ENCODE measurements at regions not wholly inside any gene's neighbourhood (a gene's known extent, or its start where the extent isn't known, plus 50 kb on each side); places are given as distances from the start of the nearest gene placed in this dataset.

GRCh38 chr4:108324450-108324849, 155.7 kb upstream of the LEF1 start:
- DNase-seq: no peak

GRCh38 chr4:108322497-108322896, 153.8 kb upstream of the LEF1 start:
- DNase-seq: no peak

GRCh38 chr4:108320061-108320460, 151.3 kb upstream of the LEF1 start:
- no peak for DNase-seq

DNA sequence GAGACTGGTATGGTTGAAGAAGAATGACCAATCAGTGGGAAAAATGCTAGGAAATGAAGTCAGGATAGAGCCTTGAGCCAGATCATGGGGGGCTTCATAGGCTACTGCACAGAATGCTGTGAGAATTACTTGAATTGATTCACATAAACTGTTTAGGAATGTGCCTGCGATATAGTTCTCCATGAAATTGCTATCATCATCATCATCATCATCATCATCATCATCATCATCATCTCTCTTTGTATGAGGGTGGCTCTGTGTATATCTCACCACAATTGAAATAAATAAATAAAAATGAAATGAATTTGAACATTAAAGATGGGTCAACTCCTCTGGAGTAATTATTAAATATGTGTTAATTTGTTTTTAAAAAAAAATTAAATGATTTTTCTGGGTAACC, 148.6 kb upstream of the LEF1 start:
- no peak for DNase-seq

GRCh38 chr4:108315694-108316093, 147.0 kb upstream of the LEF1 start:
- no peak for DNase-seq

DNA sequence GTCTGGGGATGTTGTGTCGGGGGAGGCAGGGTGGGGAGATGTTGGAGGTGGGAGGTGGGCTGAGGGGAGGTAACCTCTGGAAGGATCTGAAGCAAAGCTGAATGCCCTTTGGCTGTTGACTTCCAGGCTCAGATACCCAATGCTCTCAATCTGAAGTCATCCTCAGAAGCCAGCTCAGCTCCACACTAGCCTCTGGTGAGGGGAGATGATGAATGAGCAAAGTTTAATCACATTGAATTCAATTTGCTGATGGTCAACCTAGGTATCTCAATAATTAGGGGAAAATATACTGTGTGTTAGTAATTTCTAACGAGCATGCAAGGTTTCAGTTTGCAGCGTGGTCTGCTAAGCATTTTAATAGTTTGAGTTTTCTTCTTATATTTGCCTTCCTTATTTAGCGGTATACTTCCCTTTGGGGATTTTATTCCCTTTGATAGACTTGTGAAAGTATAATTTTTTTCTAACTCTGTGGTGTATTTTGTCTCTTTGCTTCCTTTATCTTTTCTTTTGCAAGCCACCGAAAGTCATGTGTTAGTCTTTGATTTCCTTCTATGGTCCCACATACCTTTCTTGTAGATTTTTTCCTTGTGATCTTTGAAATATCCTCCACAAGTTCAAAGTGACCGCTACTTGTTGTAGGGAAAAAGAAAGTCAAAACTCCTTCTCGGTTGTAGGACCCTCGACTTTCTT, 146.3 kb upstream of the LEF1 start:
- no peak for DNase-seq

DNA sequence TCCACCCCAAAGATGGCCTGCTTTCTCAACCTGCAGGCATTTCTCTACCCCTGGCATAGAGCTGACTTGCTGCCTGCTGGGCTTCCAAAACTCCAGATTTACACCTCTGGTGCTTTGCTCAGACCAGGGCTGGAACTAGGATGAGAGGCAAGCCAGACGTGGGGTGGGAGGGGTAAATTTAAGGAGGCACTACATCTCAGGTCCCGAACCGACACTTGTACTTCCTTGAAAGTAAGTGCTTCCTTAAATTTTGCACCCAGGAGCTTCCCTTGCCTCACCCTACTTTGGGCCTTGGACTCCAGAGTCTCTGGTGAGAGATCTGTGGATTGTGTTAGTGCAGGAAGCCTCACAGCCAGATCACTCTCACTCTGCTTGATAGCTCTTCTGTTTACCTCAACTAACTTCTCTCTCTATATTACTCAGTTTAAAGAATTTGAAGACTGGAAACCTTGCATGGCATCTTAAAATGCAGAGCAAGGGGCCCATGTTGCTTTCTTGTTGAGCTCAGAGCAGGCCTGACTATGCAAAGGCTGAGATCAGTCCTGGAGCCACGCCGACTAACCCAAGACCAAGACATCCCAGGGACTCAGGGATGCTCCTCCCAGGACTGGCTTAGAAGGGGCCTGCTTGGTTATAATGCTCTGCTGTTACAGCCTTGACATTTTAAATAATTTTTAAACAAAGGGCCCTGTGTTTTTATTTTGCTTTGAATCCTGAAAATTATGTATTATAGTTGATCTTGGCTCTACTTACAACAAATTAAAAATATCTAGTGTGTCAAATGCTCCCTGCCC, 145.0 kb upstream of the LEF1 start:
- no peak for DNase-seq

DNA sequence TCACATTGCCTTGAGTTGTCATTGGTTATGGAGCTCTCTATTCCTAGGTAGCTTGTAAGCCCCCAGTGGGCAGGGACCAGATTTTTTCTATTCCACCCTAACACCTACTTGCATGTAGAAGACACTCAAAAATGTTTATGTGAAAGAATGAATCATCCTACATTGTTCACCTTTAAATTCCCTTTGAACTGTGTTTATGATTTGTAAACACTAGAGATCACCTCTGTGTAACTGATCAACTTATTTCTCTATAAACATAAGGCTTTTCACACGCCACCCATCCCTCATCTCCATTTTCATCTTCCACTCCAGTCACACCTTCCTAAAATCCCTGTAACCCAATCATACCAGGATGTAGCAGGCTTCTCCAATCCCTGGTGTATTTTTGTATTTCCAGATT, 142.6 kb upstream of the LEF1 start:
- DNase-seq: no peak

DNA sequence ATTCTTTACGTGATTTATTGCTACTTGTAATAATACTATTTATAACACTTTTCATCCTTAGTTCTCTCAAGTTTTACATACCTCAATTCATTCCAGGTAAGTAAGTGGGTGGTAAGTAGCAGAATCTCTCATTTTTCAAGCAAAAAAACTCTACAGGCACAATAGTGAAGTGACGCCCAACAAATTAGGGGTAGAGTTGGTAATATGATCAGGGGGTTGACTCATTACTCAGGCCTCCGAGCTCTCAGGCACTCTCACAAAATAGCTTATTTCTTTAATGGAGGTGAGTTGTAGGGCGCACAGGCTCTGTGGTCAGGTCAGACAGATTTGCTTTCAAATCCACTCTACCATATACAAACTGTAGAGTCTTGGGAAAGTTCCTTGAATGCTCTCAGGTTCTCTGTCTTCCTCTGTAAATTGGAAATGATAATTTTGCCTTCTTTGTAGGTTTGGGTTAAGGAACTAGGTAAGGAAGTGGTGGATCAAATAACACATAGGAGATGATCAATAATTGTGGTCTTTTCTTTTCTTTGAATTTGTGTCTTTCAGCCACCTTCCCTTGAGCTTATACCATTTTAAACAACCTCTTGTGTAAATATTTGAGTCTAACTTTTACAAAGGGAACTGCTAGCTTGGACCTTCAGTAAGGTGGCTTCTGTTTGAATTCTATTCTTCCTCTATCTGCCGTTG, 134.9 kb upstream of the LEF1 start:
- no peak for DNase-seq

DNA sequence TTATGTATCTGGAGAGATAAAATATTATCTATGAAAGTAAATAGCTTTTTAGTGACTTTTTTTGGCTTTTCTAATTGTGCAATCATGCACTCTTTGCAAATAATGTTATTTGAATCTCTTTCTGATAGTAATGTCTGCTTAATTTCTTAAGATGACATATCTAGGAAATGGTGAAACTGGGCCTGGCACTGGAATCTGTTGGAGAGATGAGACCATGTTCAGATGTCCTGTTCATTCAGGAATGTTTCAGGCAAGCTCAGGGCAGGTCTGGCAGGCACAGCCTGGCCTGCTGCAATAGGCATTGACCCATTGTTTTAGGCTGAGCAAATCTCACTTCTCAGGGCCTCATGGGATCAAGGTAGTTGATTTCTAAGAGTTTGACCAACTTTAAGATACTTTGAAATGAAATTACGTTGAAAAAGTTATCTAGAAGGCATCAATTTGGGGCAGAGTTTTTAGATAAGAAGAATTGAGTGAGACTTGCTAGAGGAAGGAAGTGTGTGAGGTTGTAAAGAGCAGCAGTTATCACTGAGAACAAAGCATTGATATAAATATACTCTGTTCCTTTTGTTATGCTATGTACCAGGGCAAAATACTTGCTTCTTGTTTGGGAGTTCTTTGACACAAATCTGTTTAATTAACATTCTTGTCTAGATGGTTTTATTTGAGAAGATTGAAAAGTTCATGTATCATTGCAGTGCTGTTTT, 133.0 kb upstream of the LEF1 start:
- DNase-seq: no peak

- no peak for DNase-seq
Measured at GRCh38 chr4:108297605-108298004, 128.9 kb upstream of the LEF1 start.

GRCh38 chr4:108292229-108292628, 123.5 kb upstream of the LEF1 start:
- no peak for DNase-seq

DNA sequence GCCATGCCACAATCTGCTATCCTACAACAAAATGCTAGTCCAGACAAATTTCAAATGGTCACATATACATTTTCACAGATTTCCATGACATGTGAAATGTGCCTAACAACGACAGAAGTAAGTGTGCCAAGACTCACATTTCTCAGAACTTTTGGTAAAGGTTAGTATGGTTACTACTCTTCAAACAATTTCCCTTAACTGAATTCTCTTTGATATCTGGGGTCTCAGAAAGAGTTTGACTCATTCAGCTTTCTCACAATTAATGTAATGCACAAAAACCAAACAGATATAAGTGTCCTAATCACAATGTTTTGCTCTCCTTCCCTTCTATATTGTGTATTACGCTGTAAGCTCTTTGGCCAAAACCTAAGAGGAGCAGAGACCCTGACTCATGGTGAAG, 122.4 kb upstream of the LEF1 start:
- no peak for DNase-seq

- DNase-seq: no peak
Measured at GRCh38 chr4:108287834-108288413, 119.2 kb upstream of the LEF1 start.

GRCh38 chr4:108280072-108280471, 111.3 kb upstream of the LEF1 start:
- no peak for DNase-seq

- no peak for DNase-seq
Measured at GRCh38 chr4:108276690-108277089, 108.0 kb upstream of the LEF1 start.

- DNase-seq: no peak
Measured at GRCh38 chr4:108272986-108273385, 104.3 kb upstream of the LEF1 start.

DNA sequence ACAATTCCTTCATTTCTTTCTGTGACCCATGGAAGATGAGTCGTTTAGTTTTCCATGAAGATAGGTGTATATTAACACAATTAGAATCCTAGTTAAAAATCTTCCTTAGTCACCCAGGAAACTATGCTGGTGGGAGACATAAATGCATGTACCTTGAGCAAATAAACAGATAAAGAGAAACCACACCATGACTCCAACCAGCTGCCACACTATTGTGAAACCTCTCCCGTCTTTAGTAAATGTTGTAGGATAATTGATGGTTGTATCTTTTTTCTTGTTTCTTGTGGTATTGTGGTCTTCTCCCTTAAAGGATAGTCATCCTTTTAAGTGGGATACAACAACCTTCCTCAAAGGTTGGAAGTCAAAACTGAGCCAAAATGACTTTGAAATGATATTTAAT, 103.8 kb upstream of the LEF1 start:
- DNase-seq: no peak

DNA sequence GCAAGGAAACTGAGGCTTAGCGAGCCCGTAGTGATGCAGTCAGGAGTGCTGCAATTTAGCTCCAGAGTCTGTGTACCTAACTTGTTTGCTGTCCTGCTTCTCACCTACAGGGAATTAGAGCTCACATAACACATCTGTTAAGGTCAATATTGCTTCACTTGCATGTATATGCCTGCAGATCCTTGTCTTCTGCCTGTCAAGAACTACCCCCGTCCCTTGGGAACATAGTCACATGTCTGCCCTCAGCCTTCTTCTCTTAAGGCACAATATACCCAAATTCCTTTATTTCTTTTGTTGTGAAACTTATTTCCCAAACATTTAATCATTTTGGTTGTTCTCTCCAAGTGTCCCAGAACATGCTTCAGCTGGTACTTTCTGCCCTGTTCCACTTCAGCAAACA, 103.3 kb upstream of the LEF1 start:
- DNase-seq: no peak

GRCh38 chr4:108270466-108271450, 102.0 kb upstream of the LEF1 start:
- DNase-seq: no peak

DNA sequence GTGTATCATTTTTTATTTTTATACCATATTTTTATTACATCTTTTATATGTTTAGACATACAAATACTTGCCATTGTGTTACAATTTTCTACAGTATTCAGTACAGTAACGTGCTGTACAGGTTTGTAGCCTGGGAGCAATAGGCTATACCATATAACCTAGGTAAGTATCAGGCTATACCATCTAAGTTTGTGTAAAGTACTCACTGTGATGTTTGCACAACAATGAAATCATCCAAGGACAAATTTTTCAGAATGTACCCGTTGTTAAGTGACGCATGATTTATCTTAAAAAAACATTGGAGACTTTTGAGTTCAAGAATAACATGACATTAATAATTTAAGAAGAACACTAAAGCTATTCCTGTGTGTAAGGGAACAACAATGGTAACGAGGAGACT, 96.0 kb upstream of the LEF1 start:
- no peak for DNase-seq

- no peak for DNase-seq
Measured at GRCh38 chr4:108263057-108263456, 94.3 kb upstream of the LEF1 start.
